Dedifferentiated amniotic fluid mesenchymal stem cell (primary cell): ENCODE measurements at regions not wholly inside any gene's neighbourhood (a gene's known extent, or its start where the extent isn't known, plus 50 kb on each side); places are given as distances from the start of the nearest gene placed in this dataset.

Source experiments
- DNase-seq: peaks from one replicate; pipeline ENCODE4 v3.0.0-alpha.2; 2016; ENCODE audit errors: extremely low spot score

- no peak for DNase-seq
Observed at GRCh38 chr12:125677829-125678228, 612.6 kb downstream of the AACS start.

- DNase-seq: no peak
Observed at GRCh38 chr12:125678589-125678993, 613.4 kb downstream of the AACS start.

DNA sequence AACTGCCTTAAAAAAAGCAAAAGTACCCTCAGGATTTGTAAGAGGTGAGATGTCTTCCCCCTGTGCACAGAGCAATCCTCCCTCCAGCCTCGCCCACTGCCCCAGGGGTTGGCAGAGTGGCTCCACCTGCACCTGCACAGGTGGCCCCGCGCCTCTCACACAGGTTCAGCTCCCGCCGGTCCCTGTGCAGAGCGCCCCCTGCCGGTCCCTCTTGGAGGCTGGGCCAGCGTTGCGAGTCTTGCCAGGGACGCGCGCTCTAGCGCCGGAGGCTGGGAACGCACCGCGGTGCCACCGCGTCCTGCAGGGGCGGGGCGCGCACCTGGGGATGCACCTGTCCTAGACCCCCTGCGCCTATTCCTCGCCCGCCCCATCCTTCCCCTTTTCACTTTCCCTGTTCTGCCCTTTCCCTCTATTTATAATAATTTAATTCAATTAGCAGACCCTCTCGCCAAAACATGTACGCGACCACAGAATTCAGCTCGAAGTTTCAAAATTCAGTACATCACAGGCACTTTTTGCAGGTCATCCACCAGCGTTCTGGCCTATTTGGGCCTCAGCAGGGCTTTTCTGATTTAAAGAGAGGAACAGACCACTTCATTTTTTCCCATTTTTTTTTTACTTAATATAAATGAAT, 618.6 kb downstream of the AACS start:
- no peak for DNase-seq

DNA sequence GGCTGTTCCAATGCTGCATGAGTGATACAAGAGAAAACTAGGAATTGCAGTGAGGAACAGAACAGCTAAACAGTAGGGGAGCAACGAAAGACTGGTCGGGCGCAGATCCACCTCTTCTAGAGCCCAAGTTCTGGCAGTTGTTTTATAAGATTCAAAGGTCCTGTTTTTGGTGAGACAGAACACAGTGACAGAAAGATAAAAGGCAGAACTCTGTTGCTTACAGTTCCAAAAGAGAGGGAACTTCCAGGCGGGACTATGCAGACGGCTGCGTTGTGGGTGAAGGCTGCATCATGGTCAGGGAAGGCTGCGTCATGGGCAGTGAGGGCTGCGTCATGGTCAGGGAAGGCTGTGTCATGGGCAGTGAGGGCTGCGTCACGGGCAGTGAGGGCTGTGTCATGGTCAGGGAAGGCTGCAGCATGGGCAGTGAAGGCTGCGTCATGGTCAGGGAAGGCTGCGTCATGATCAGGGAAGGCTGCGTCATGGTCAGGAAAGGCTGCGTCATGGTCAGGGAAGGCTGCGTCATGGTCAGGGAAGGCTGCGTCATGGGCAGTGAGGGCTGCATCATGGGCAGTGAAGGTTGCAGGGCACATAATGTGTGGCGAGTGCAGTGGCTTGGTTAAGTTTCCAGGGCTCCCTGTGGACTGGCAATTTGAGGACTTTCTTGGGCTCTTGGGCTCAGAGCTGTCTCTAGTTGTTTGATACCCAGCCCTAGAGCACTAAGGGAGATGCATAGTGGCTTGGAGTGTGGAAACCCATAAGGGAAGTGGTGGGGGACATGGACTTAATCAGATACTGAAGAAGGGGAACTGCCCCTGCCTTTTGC, 619.9 kb downstream of the AACS start:
- no peak for DNase-seq

DNA sequence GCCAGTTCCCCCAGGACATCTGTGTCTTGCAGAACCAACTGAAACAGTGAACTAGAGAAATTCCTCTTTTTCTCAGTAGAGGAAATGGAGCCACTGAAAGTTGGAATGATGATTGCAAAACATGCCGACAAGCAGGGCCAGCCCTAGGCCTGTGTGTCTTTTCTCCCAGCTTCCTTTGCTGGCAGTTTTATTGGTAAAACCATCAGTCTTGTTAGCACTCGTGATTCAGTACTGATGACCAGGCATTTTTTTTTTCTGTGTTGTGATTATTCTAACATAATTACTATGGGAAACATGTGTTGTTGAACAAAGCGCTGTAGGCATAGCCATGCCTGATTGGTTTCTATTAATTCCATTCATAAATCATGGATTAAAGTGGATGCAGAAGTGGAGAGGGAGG, 620.7 kb downstream of the AACS start:
- no peak for DNase-seq

- no peak for DNase-seq
Observed at GRCh38 chr12:125687403-125687802, 622.2 kb downstream of the AACS start.

DNA sequence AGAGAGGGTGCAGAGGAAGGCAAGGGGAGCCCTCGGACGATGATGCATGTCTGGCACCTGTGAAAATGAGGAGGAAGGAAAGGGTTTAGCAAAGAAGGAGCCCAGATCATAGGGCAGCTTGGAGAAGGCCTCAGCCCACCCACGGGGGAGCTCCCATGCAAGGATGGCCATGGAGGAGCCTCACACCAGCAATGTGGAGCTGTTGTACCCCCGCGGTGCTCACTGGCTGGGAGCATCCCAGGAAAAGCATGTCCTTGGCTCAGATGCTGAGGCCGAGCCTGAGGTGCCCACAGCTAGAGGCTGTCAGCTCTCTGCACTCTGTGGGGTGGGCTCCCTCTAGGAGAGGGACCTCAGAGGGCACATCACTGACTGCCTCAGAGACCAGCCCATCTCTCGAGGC, 622.6 kb downstream of the AACS start:
- DNase-seq: no peak

GRCh38 chr12:125688223-125688622, 623.0 kb downstream of the AACS start:
- no peak for DNase-seq

DNA sequence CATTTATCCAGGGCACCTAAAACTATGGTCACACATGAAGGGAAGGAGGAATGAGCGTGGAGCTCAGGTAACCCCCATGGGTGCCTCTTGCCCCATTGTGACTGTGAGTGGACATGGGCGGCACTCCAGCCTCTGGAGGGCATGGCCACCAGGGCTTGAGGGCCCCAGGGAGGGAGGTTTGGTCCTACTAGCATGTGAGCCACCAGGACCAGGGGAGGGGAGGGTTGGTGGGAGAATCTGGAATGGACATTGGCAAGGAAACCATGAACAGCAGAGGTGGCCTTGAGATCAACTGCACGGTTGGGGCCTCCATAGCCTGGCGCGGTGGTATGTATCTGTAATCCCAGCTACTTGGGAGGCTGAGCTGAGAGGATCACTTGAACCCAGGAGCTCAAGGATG, 623.6 kb downstream of the AACS start:
- DNase-seq: no peak

GRCh38 chr12:125689576-125690410, 624.6 kb downstream of the AACS start:
- no peak for DNase-seq

DNA sequence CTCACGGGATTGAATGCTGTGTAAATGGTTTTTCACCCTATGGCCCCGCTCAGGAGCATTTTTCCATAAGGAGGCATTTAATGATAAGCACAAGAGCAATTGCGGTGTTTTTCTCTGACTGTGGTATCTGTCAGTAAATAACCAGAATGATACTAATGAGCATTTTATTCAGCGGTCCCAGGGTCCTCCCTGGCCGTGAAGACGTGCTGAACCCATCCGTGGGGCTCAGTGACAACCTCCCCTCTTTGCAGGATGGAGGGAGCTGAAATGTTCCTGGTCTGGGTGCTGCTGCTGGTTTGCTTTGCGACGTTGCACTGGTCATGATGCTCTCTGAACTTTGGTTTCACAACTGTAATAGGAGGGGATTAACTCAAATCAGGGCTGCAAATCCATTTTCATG, 625.6 kb downstream of the AACS start:
- no peak for DNase-seq

DNA sequence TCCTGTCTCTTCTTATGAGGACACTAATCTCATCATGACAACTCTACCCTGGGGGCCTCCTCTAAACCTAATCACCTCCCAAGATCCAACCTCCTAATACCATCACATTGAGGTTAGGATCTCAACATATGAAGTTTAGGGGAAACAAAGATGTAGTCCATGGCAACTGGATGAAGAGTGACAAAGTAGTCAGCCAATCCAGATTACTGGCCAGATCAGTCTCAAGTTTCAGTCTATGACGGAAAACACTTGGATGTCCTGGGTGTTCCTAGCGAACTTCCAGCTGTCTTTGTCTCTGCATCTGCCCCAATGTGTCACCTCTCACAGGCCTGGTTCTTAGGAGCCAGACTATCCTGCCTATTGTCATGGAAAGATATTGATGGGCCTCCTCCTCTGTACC, 630.8 kb downstream of the AACS start:
- DNase-seq: no peak

GRCh38 chr12:125704803-125705202, 639.6 kb downstream of the AACS start:
- no peak for DNase-seq

DNA sequence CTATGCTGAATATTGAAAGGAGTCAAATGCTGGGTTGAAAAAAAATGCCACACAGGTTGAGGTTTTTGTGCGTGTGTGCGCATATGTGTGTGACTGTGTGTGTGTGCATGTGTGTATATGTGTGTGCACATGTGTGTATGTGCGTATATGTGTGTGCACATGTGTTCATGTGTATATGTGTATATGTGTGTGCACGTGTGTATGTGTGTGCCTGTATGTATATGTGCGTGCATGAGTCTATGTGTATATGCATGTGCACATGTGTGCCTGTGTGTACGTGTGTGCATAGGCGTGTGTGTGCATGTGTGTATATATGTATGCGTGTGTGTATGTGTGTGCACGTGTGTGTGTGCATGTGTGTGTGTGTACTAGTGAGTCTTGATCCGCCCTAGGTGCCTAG, 655.7 kb downstream of the AACS start:
- no peak for DNase-seq

DNA sequence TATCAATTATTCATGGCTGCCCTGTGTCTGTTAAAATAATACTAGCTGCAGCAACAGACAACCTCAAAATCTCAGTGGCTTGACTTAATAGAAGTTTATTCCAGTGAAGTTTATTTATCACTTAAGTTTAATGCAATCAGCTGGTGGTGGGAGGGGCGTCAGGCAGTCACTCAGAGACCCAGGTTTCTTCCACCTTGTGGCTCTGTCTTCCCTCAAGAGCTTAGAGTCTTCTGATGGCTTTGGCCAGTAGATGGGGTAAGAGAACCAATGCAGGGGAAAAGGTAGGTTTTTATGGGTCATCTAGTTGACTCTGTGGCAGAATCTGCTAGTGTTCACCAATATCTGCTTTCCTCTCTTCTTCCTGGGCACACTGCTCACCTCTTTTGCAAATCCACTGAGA, 668.9 kb downstream of the AACS start:
- DNase-seq: no peak

GRCh38 chr12:125738211-125738610, 673.0 kb downstream of the AACS start:
- DNase-seq: no peak

- DNase-seq: no peak
Observed at GRCh38 chr12:125742413-125742812, 677.2 kb downstream of the AACS start.

- DNase-seq: no peak
Observed at GRCh38 chr12:125744201-125744600, 679.0 kb downstream of the AACS start.

GRCh38 chr12:125755512-125755911, 690.3 kb downstream of the AACS start:
- DNase-seq: no peak

GRCh38 chr12:125766091-125766490, 700.9 kb downstream of the AACS start:
- DNase-seq: no peak

DNA sequence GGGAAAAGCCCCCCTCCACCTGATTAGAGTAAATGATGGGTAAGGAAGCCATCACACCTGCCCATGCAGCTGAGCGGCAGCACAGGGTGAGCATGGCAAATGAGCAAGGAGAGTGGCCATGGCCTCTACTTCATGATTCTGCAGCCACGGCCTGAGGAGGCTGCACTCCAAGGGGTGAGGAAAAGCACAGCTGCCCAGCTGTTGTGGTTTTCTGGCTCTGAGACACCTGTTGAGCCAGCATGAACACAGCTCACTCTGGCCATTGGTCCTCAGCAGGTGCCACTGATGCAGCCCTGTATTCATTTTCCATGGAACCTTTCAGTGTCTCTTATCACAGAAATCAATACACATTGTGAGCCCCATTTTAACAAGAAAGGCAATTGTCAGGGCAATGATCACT, 707.2 kb downstream of the AACS start:
- DNase-seq: no peak

GRCh38 chr12:125773033-125773640, 707.9 kb downstream of the AACS start:
- DNase-seq: no peak
